SK-N-SH (cell line): ENCODE measurements at regions not wholly inside any gene's neighbourhood (a gene's known extent, or its start where the extent isn't known, plus 50 kb on each side); places are given as distances from the start of the nearest gene placed in this dataset.

Source experiments
- GABPA ChIP-seq: IDR thresholded peaks from 2 replicates; pipeline ENCODE4 v1.4.0; 2012; ENCODE audit warnings: low read depth, mild to moderate bottlenecking
- JUND ChIP-seq: IDR thresholded peaks from 2 replicates; pipeline ENCODE4 v1.4.0; 2012
- MXI1 ChIP-seq: IDR thresholded peaks from 2 replicates; pipeline ENCODE4 v1.6.1; 2012; ENCODE audit warnings: mild to moderate bottlenecking, low read depth, low read length, improper control_type of control experiment
- POLR2AphosphoS5 ChIP-seq: IDR thresholded peaks from 2 replicates; pipeline ENCODE4 v1.6.1; 2012; ENCODE audit warnings: low read depth, low read length
- RCOR1 ChIP-seq: fragments of 150-350 bp; IDR thresholded peaks from 2 replicates; pipeline ENCODE4 v1.6.1; 2017; ENCODE audit warnings: antibody characterized with exemption, low read length
- SMC3 ChIP-seq: IDR thresholded peaks from 2 replicates; pipeline ENCODE4 v1.6.1; 2012; ENCODE audit warnings: low read depth, low read length, improper control_type of control experiment
- TCF12 ChIP-seq: IDR thresholded peaks from 2 replicates; pipeline ENCODE4 v1.4.0; 2012
- YY1 ChIP-seq: IDR thresholded peaks from 2 replicates; pipeline ENCODE4 v1.4.0; 2012; ENCODE audit warnings: low read depth, mild to moderate bottlenecking
- TF ChIP-seq, protein P1 (sequence below): fragments of 200-600 bp; sonication (generic); IDR thresholded peaks from 2 replicates; pipeline ENCODE4 v1.6.1; 2017; ENCODE audit warnings: antibody characterized with exemption, mild to moderate bottlenecking, moderate library complexity
- TF ChIP-seq, protein P2 (sequence below): IDR thresholded peaks from 2 replicates; pipeline ENCODE4 v1.4.0; 2012; ENCODE audit warnings: low read depth
- TF ChIP-seq, protein P3 (sequence below): IDR thresholded peaks from 2 replicates; pipeline ENCODE4 v1.6.1; 2012; ENCODE audit warnings: mild to moderate bottlenecking, low read depth, low read length, moderate library complexity

DNA sequence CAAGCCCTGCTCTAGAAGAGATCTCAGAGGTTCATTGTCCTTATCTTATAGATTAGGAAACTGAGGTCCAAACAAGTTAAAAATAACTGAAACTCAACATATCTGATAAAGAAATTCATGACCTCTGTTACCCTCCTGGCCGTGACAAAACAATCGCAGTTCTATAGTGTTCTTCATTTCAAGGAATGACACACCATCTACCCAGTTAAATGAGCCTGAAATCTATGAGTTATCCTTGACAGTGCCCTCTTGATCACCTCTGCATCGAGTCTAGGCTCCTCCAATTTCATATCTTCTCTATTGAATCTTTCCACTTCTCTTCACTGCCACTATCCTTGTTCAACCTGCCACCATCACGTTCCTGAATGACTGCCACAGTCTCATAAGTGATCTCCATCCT, 325.3 kb upstream of the TEX13C start:
- TF ChIP-seq YY1 (no peak), RCOR1 (no peak), POLR2AphosphoS5 (no peak), MXI1 (no peak), GABPA (no peak), SMC3 (no peak), TCF12 (no peak), JUND (no peak)
- TF ChIP-seq, protein P1, sequence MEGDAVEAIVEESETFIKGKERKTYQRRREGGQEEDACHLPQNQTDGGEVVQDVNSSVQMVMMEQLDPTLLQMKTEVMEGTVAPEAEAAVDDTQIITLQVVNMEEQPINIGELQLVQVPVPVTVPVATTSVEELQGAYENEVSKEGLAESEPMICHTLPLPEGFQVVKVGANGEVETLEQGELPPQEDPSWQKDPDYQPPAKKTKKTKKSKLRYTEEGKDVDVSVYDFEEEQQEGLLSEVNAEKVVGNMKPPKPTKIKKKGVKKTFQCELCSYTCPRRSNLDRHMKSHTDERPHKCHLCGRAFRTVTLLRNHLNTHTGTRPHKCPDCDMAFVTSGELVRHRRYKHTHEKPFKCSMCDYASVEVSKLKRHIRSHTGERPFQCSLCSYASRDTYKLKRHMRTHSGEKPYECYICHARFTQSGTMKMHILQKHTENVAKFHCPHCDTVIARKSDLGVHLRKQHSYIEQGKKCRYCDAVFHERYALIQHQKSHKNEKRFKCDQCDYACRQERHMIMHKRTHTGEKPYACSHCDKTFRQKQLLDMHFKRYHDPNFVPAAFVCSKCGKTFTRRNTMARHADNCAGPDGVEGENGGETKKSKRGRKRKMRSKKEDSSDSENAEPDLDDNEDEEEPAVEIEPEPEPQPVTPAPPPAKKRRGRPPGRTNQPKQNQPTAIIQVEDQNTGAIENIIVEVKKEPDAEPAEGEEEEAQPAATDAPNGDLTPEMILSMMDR: no peak
- TF ChIP-seq, protein P2, sequence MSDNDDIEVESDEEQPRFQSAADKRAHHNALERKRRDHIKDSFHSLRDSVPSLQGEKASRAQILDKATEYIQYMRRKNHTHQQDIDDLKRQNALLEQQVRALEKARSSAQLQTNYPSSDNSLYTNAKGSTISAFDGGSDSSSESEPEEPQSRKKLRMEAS: no peak
- TF ChIP-seq, protein P3, sequence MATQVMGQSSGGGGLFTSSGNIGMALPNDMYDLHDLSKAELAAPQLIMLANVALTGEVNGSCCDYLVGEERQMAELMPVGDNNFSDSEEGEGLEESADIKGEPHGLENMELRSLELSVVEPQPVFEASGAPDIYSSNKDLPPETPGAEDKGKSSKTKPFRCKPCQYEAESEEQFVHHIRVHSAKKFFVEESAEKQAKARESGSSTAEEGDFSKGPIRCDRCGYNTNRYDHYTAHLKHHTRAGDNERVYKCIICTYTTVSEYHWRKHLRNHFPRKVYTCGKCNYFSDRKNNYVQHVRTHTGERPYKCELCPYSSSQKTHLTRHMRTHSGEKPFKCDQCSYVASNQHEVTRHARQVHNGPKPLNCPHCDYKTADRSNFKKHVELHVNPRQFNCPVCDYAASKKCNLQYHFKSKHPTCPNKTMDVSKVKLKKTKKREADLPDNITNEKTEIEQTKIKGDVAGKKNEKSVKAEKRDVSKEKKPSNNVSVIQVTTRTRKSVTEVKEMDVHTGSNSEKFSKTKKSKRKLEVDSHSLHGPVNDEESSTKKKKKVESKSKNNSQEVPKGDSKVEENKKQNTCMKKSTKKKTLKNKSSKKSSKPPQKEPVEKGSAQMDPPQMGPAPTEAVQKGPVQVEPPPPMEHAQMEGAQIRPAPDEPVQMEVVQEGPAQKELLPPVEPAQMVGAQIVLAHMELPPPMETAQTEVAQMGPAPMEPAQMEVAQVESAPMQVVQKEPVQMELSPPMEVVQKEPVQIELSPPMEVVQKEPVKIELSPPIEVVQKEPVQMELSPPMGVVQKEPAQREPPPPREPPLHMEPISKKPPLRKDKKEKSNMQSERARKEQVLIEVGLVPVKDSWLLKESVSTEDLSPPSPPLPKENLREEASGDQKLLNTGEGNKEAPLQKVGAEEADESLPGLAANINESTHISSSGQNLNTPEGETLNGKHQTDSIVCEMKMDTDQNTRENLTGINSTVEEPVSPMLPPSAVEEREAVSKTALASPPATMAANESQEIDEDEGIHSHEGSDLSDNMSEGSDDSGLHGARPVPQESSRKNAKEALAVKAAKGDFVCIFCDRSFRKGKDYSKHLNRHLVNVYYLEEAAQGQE: no peak
